Motor neuron (in vitro differentiated cells): ENCODE measurements at regions not wholly inside any gene's neighbourhood (a gene's known extent, or its start where the extent isn't known, plus 50 kb on each side); places are given as distances from the start of the nearest gene placed in this dataset.

ENCODE experiments used
- ATAC-seq, 8 experiments: fragments of 200-7000 bp; cut with Tn5 transposase; replicated peaks in 6 of 8; 2 replicates each; pipeline ENCODE4 v1.8.0; 2021; ENCODE audit warnings: mild to moderate bottlenecking in 8 of 8, moderate library complexity in 8 of 8
- H3K27ac ChIP-seq, 2 donors: fragments of 250-450 bp; sonication (Bioruptor Pico); 2 replicates each; pipeline ENCODE4 v1.9.0; 2021; ENCODE audit warnings: antibody characterized with exemption in 2 of 2, mild to moderate bottlenecking in 2 of 2, moderate library complexity in 1 of 2
- H3K4me1 ChIP-seq, 2 donors: fragments of 250-450 bp; sonication (Bioruptor Pico); replicated peaks in 1 of 2; 2 replicates each; pipeline ENCODE4 v1.6.1; 2021; ENCODE audit warnings: antibody characterized with exemption in 2 of 2, mild to moderate bottlenecking in 2 of 2, moderate library complexity in 1 of 2
- H3K4me3 ChIP-seq, 5 donors: fragments of 250-450 bp; sonication (Bioruptor Pico); 2 replicates each; pipeline ENCODE4 v1.9.0; 2021; ENCODE audit warnings: antibody characterized with exemption in 5 of 5, mild to moderate bottlenecking in 5 of 5, moderate library complexity in 4 of 5
- WGBS, 10 experiments: fragments of 450-650 bp; shearing (Covaris generic); methylation state at CpG; one replicate each; pipeline ENCODE4 v1.0.0; 2022; 5-methylcytosine and 5-hydroxymethylcytosine counted together
- in situ Hi-C, 9 experiments: fragments of 400-800 bp; cut with MboI; loops; one replicate each; pipeline ENCODE4 v1.15.0; 2021; ENCODE audit warnings: low sequenced_read_pairs in 9 of 9, low pct_unique_long_range_greater_than_20kb in 2 of 9; ENCODE audit not compliant: unreplicated experiment in 9 of 9

- ATAC-seq = no peak
- in situ Hi-C loops = no loop called here
- no peak overlapping the region for H3K4me3 ChIP-seq
- no peak overlapping the region for H3K27ac ChIP-seq
- peaks cover 9 to 14% of the 10 kb centered on the region in 2 donors for H3K4me1 ChIP-seq
- 96 to 100% (median 100%) methylated on average over 1 to 5 of the region's 21 CpGs; no CpG with 5 or more reads in 6 of the 10 experiments for WGBS, 10 experiments
These were observed 79.4 kb upstream of the POU3F1 start for GRCh38 chr1:38125837-38126520.

DNA sequence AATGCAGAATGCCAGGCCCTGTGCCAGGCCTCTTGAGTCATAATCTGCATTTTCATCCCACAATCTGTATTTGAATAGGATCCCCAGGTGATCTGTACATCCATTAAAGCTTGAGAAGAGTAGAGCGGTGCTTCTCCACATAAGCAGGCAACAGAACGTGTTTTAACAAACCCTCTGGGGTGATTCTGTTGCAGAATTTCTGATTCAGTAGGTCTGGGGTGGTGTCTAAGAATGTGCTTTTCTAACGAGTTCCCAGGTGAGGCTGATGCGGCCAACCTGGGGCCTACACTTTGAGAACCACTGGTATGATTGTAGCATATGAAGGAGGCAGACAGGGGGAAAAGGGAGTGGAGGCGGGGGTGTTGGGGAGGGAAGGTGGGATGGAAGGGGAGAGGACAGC, 78.4 kb upstream of the POU3F1 start:
- ATAC-seq = no peak
- H3K27ac ChIP-seq = no peak overlapping the region
- 69 to 100% (median 80%) methylated on average over 1 to 4 of the region's 5 CpGs; no CpG with 5 or more reads in 5 of the 10 experiments for WGBS, 10 experiments
- no peak overlapping the region for H3K4me3 ChIP-seq
- in situ Hi-C loops = no loop called here
- H3K4me1 ChIP-seq = peaks cover 9 to 14% of the 10 kb centered on the region in 2 donors

DNA sequence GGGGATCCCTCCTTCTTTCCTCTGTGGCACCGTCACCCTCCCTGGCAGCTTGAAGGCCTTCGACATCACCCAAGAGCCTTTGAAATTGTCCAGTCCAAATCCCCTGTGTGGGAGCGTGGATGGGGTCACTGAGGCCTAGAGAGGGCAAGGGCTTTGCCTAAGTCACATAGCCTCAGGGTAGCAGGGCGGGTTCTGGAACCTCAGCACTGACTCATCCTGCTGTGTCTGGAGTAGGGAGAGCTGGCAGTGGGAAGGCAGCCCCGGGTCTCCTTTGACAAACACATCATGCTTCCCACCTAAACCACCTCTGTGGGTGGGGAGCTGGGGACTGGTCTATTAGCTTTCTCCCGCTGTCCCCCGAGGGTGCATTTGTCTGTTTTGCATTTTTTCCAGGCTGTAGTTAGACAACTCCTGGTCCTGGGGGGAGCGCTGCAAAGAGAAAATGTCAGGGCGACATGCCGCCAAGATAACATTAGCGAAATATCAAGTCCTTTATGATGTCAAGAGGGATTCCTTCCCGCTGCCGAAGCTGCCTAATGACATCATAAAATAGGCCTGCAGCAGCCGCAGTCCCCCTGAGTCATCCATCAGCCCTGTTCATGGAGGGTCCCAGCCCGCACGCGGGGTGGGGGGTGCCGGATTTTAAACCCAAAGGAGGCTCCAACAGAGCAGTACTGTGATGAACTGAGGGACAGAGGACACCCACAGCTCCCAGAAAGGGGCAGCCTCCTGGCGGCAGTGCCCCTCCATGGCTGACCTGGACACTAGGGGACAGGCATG, 77.0 kb upstream of the POU3F1 start:
- ATAC-seq = peak; percentile 20 to 84 (median 57)
- Histone ChIP-seq H3K4me3 (no peak overlapping the region), H3K27ac (no peak overlapping the region), H3K4me1 (peaks cover 17 to 22% of the 10 kb centered on the region in 2 donors)
- 37 to 100% (median 88%) methylated on average over 1 to 19 of the region's 19 CpGs for WGBS, 10 experiments
- in situ Hi-C loops = no loop called here

- no peak overlapping the region for H3K27ac ChIP-seq
- H3K4me3 ChIP-seq = no peak overlapping the region
- 22 to 100% (median 89%) methylated on average over 1 to 13 of the region's 14 CpGs; no CpG with 5 or more reads in 3 of the 10 experiments for WGBS, 10 experiments
- ATAC-seq = no peak
- H3K4me1 ChIP-seq = peaks cover 10 to 19% of the 10 kb centered on the region in 2 donors
- in situ Hi-C loops = no loop called here
These were observed 74.7 kb upstream of the POU3F1 start for GRCh38 chr1:38121231-38121680.

GRCh38 chr1:38120552-38121230, 74.1 kb upstream of the POU3F1 start:
- in situ Hi-C loops = no loop called here

GRCh38 chr1:38118976-38119375, 72.4 kb upstream of the POU3F1 start:
- WGBS, 10 experiments = 10 to 74% (median 55%) methylated on average over 2 to 8 of the region's 9 CpGs; no CpG with 5 or more reads in 4 of the 10 experiments
- Histone ChIP-seq H3K4me1 (peaks cover 10 to 28% of the 10 kb centered on the region in 2 donors), H3K4me3 (no peak overlapping the region), H3K27ac (peak overlapping the region; percentile 22 to 34)
- in situ Hi-C loops = no loop called here
- ATAC-seq = peak in 5 of 8 experiments; percentile 53 to 86 (median 84)

More at GRCh38 chr1:38120552-38121230, 74.1 kb upstream of the POU3F1 start:
- 50 to 100% (median 84%) methylated on average over 1 to 5 of the region's 5 CpGs; no CpG with 5 or more reads in 1 of the 10 experiments for WGBS, 10 experiments
- no peak for ATAC-seq
- Histone ChIP-seq H3K4me1 (peaks cover 10 to 19% of the 10 kb centered on the region in 2 donors), H3K27ac (no peak overlapping the region), H3K4me3 (no peak overlapping the region)

DNA sequence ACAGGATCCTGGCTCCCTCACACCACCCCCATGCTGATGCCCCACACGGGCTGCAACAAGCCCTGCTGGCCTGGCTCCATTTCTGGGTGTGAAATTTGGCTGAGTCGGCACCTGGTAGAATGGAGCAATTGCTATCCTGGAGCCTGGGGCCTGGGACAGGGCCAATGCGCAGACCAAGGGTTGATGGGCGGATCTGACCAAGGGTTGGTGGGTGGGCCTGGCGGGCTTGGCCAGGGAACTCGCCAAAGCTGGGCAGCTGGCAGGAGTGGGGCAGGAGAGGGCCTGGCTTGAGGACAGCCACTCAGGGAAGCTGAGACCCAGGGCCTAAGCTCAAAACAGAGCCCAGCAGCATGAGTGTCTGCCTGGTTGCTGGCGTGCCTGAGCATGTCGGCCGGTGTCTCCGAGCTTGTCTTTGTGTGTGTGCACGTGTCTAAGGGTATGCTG, 70.9 kb upstream of the POU3F1 start:
- Histone ChIP-seq H3K27ac (no peak overlapping the region), H3K4me1 (peaks cover 10 to 22% of the 10 kb centered on the region in 2 donors), H3K4me3 (no peak overlapping the region)
- in situ Hi-C loops = no loop called here
- 20 to 100% (median 89%) methylated on average over 1 to 11 of the region's 11 CpGs; no CpG with 5 or more reads in 5 of the 10 experiments for WGBS, 10 experiments
- no peak for ATAC-seq

DNA sequence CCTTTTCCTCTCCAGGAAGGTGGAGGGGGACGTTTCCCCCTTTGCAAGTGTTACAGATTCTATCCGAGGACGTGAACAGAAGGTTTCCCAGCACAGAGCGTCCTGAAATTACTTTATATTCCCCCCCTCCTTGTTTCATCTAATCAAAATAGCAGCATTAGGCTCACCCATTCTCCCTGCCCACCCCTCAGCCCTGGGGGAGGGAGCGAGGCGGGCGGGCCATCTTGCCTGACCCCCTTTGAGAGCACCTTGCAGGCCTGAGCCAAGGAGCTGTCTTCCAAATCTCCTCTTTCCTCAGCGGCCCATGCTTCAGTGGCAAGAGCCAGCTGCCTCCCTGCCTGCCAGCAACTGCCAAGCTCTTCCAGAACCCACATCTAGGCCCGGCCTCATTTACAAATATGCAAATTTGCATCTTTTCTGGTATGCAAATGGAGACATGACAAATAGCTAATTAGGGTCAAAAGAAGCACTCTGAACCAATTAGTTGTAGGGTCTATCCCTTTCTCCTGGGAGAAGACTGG, 69.1 kb upstream of the POU3F1 start:
- Histone ChIP-seq H3K4me1 (peaks cover 10 to 22% of the 10 kb centered on the region in 2 donors), H3K27ac (no peak overlapping the region), H3K4me3 (no peak overlapping the region)
- no peak for ATAC-seq
- in situ Hi-C loops = no loop called here
- 40 to 100% (median 91%) methylated on average over 1 to 4 of the region's 9 CpGs; no CpG with 5 or more reads in 4 of the 10 experiments for WGBS, 10 experiments

DNA sequence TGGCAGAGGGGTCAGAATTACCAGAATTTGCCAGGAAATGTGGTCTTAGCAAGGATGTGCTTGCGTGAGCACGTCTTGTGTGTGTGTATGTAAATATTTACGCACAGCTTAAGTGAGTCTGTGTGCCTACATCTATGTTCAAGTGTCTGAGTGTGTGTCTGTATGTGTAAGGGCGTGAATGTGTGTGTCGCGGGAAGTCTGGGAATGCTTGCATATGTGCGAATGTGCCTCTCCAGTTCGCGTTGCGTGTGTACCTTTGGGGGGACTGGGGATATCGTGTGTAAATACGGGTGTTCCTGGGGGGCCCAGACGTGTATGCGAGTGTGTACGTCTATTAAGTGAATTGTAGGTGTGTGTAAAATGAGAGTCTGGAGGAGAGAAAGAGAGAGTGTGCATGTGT, 68.6 kb upstream of the POU3F1 start:
- H3K27ac ChIP-seq = no peak overlapping the region
- 84 to 95% (median 92%) methylated on average over 2 to 13 of the region's 15 CpGs; no CpG with 5 or more reads in 4 of the 10 experiments for WGBS, 10 experiments

GRCh38 chr1:38114241-38115026, 67.8 kb upstream of the POU3F1 start:
- H3K27ac ChIP-seq = no peak overlapping the region
- no peak overlapping the region for H3K4me3 ChIP-seq
- 0 to 100% (median 76%) methylated on average over 1 to 13 of the region's 13 CpGs; no CpG with 5 or more reads in 1 of the 10 experiments for whole genome bisulfite sequencing, 10 experiments
- in situ Hi-C loops = no loop called here
- H3K4me1 ChIP-seq = peaks cover 10 to 22% of the 10 kb centered on the region in 2 donors
- peak in 3 of 8 experiments; percentile 93 to 97 (median 93) for ATAC-seq

More for the DNA sequence above, 68.6 kb upstream of the POU3F1 start:
- Histone ChIP-seq H3K4me3 (no peak overlapping the region), H3K4me1 (peaks cover 10 to 22% of the 10 kb centered on the region in 2 donors)
- in situ Hi-C loops = no loop called here
- ATAC-seq = no peak

- in situ Hi-C loops = no loop called here
- ATAC-seq = no peak
- 65 to 87% (median 78%) methylated on average over 6 to 14 of the region's 14 CpGs; no CpG with 5 or more reads in 5 of the 10 experiments for WGBS, 10 experiments
These were observed 66.6 kb upstream of the POU3F1 start for GRCh38 chr1:38113159-38113666.

DNA sequence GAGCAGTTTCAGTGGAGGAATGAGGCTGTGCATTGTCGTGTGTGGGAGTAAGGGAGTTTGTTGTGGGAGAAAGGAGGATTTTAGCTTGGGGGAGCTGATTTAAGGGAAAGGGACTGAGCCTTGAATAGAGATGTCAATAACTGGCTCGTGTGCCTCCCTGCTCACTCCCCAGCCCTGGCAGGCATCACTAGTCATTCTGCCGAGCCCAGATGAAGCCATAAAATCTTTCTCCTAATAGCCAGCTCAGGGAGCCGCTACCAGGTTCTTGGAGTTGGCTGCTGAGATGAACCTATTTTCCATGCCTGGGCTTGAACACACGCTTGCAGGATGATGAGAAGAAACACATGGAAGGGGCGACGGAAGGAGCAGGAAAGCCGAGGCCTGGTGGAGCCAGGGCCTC, 65.0 kb upstream of the POU3F1 start:
- no peak overlapping the region for H3K4me3 ChIP-seq
- H3K4me1 ChIP-seq = peaks cover 0 to 9% of the 10 kb centered on the region in 2 donors
- no peak overlapping the region for H3K27ac ChIP-seq
- in situ Hi-C loops = no loop called here
- WGBS, 10 experiments = 59 to 96% (median 87%) methylated on average over 1 to 8 of the region's 8 CpGs; no CpG with 5 or more reads in 3 of the 10 experiments
- no peak for ATAC-seq

More at GRCh38 chr1:38113159-38113666, 66.6 kb upstream of the POU3F1 start:
- H3K4me1 ChIP-seq = peaks cover 0 to 12% of the 10 kb centered on the region in 2 donors
- no peak overlapping the region for H3K27ac ChIP-seq
- H3K4me3 ChIP-seq = no peak overlapping the region
